IMR-90 (cell line): ENCODE measurements at regions not wholly inside any gene's neighbourhood (a gene's known extent, or its start where the extent isn't known, plus 50 kb on each side); places are given as distances from the start of the nearest gene placed in this dataset.

ENCODE experiments used
- ATAC-seq: fragments of 200-7000 bp; cut with Tn5 transposase; 2 replicates; pipeline ENCODE4 v1.9.1; 2020; ENCODE audit warnings: low read depth, mild to moderate bottlenecking, moderate library complexity
- BruUV-seq: library from RNA; stranded (reverse); fragments of 400-500 nt; replicated peaks from 2 replicates; lab custom pipeline; 2021; lab: Mats Ljungman, UMichigan
- CTCF ChIA-PET: fragments of 300-600 bp; formaldehyde crosslinking; extraction: SDS; loops from one replicate; lab custom pipeline; 2021; ENCODE audit warnings: antibody characterized with exemption; lab: Yijun Ruan, JAX
- POLR2A ChIA-PET: fragments of 300-600 bp; sonication (Branson Sonifier 250); formaldehyde crosslinking; loops from one replicate; lab custom pipeline; 2022; ENCODE audit warnings: antibody characterized with exemption; ENCODE audit not compliant: unreplicated experiment; lab: Charles Lee
- DNase-seq: peaks from one replicate; pipeline ENCODE4 v3.0.0; 2013
- H2AFZ ChIP-seq: replicated peaks from 2 replicates; pipeline ENCODE3; 2013; ENCODE audit warnings: low read length, mild to moderate bottlenecking; ENCODE audit not compliant: poor library complexity
- H2AK5ac ChIP-seq: 2 replicates; pipeline ENCODE4 v1.6.1; 2013; ENCODE audit warnings: low read depth, low read length, inconsistent platforms
- H2AK9ac ChIP-seq: replicated peaks from 2 replicates; pipeline ENCODE3; 2013; ENCODE audit warnings: mild to moderate bottlenecking, low read depth, low read length, moderate library complexity; ENCODE audit not compliant: poor library complexity
- H2BK120ac ChIP-seq: 2 replicates; pipeline ENCODE4 v1.6.1; 2013; ENCODE audit warnings: low read depth, low read length, inconsistent platforms
- H2BK15ac ChIP-seq: 3 replicates; pipeline ENCODE4 v1.6.1; 2013; ENCODE audit warnings: low read depth, low read length, inconsistent platforms
- H2BK20ac ChIP-seq: 2 replicates; pipeline ENCODE4 v1.6.1; 2013; ENCODE audit warnings: low read depth, mild to moderate bottlenecking, inconsistent platforms, low read length, moderate library complexity
- H2BK5ac ChIP-seq: 2 replicates; pipeline ENCODE4 v1.6.1; 2013; ENCODE audit warnings: mild to moderate bottlenecking, low read depth, low read length, inconsistent platforms; ENCODE audit not compliant: poor library complexity, severe bottlenecking
- H3K14ac ChIP-seq: replicated peaks from 2 replicates; pipeline ENCODE4 v1.6.1; 2013; ENCODE audit warnings: low read depth, low read length, inconsistent platforms
- H3K18ac ChIP-seq: 2 replicates; pipeline ENCODE4 v1.6.1; 2013; ENCODE audit warnings: low read depth, low read length, control low read depth
- H3K23ac ChIP-seq: 2 replicates; pipeline ENCODE4 v1.6.1; 2013; ENCODE audit warnings: low read depth, low read length, inconsistent platforms
- H3K27ac ChIP-seq: 2 replicates; pipeline ENCODE4 v1.5.1; 2013; ENCODE audit warnings: mild to moderate bottlenecking, control low read depth, low read length; ENCODE audit not compliant: insufficient read depth
- H3K27me3 ChIP-seq: 2 replicates; pipeline ENCODE4 v1.6.1; 2013; ENCODE audit warnings: low read length; ENCODE audit not compliant: control insufficient read depth, insufficient read depth
- H3K36me3 ChIP-seq: 2 replicates; pipeline ENCODE4 v1.6.1; 2013; ENCODE audit warnings: low read length, mixed read lengths; ENCODE audit not compliant: control insufficient read depth, insufficient read depth
- H3K4ac ChIP-seq: 2 replicates; pipeline ENCODE4 v1.6.1; 2013; ENCODE audit warnings: low read depth, low read length, inconsistent platforms
- H3K4me1 ChIP-seq: 2 replicates; pipeline ENCODE4 v1.6.1; 2013; ENCODE audit warnings: low read length, mixed read lengths; ENCODE audit not compliant: control insufficient read depth, insufficient read depth
- H3K4me2 ChIP-seq: 2 replicates; pipeline ENCODE4 v1.6.1; 2013; ENCODE audit warnings: low read depth, mild to moderate bottlenecking, control low read depth, low read length, moderate library complexity
- H3K4me3 ChIP-seq: 2 replicates; pipeline ENCODE4 v1.5.1; 2013; ENCODE audit warnings: low read depth, mild to moderate bottlenecking, control low read depth, low read length, moderate library complexity; ENCODE audit not compliant: insufficient read depth
- H3K56ac ChIP-seq: 2 replicates; pipeline ENCODE4 v1.6.1; 2013; ENCODE audit warnings: low read length, inconsistent platforms; ENCODE audit not compliant: insufficient read depth; ENCODE audit errors: extremely low read depth
- H3K79me1 ChIP-seq, 2 experiments: 2 replicates each; pipeline ENCODE4 v1.6.1; 2013; ENCODE audit warnings: low read length in 2 of 2, inconsistent platforms in 1 of 2, low read depth in 1 of 2
- H3K9ac ChIP-seq: 2 replicates; pipeline ENCODE4 v1.6.1; 2013; ENCODE audit warnings: low read depth, low read length, control low read depth
- H3K9me1 ChIP-seq: 2 replicates; pipeline ENCODE4 v1.6.1; 2013; ENCODE audit warnings: low read length, inconsistent platforms; ENCODE audit not compliant: insufficient read depth
- H3K9me3 ChIP-seq: 2 replicates; pipeline ENCODE4 v1.6.1; 2013; ENCODE audit warnings: low read length; ENCODE audit not compliant: control insufficient read depth, insufficient read depth
- H4K20me1 ChIP-seq: 2 replicates; pipeline ENCODE4 v1.6.1; 2013; ENCODE audit warnings: low read length, inconsistent platforms; ENCODE audit not compliant: insufficient read depth
- H4K5ac ChIP-seq: 2 replicates; pipeline ENCODE4 v1.6.1; 2013; ENCODE audit warnings: mild to moderate bottlenecking, low read depth, low read length, control low read depth
- H4K8ac ChIP-seq, 2 experiments: 2 replicates each; pipeline ENCODE4 v1.6.1; 2013; ENCODE audit warnings: low read depth in 2 of 2, low read length in 2 of 2, control low read depth in 1 of 2, inconsistent platforms in 1 of 2
- H4K91ac ChIP-seq: 2 replicates; pipeline ENCODE4 v1.6.1; 2013; ENCODE audit warnings: low read depth, low read length, inconsistent platforms; ENCODE audit not compliant: insufficient read depth
- BHLHE40 ChIP-seq: fragments of 150-350 bp; IDR thresholded peaks from 2 replicates; pipeline ENCODE4 v1.6.1; 2016; ENCODE audit warnings: mild to moderate bottlenecking, low read depth, low read length
- CEBPB ChIP-seq: IDR thresholded peaks from 2 replicates; pipeline ENCODE4 v1.6.1; 2012; ENCODE audit warnings: low read depth, low read length, improper control_type of control experiment
- CHD1 ChIP-seq: IDR thresholded peaks from 2 replicates; pipeline ENCODE4 v1.6.1; 2012; ENCODE audit warnings: low read depth, low read length, improper control_type of control experiment
- FOS ChIP-seq: fragments of 150-350 bp; IDR thresholded peaks from 2 replicates; pipeline ENCODE4 v1.6.1; 2016; ENCODE audit warnings: low read depth, low read length
- MAFK ChIP-seq: IDR thresholded peaks from 2 replicates; pipeline ENCODE4 v1.6.1; 2012; ENCODE audit warnings: low read depth, low read length, improper control_type of control experiment
- MAZ ChIP-seq: IDR thresholded peaks from 2 replicates; pipeline ENCODE4 v1.6.1; 2012; ENCODE audit warnings: low read depth, mild to moderate bottlenecking, low read length, improper control_type of control experiment, moderate library complexity, borderline replicate concordance
- MXI1 ChIP-seq: IDR thresholded peaks from 2 replicates; pipeline ENCODE4 v1.6.1; 2012; ENCODE audit warnings: low read depth, mild to moderate bottlenecking, low read length, moderate library complexity, borderline replicate concordance
- NFE2L2 ChIP-seq: fragments of 150-350 bp; IDR thresholded peaks from 2 replicates; pipeline ENCODE4 v1.6.1; 2016; ENCODE audit warnings: low read depth, mild to moderate bottlenecking, low read length
- POLR2A ChIP-seq: IDR thresholded peaks from 2 replicates; pipeline ENCODE4 v1.6.1; 2012; ENCODE audit warnings: mild to moderate bottlenecking, low read depth, low read length
- RAD21 ChIP-seq: IDR thresholded peaks from 2 replicates; pipeline ENCODE4 v1.6.1; 2012; ENCODE audit warnings: low read length, improper control_type of control experiment
- RCOR1 ChIP-seq: IDR thresholded peaks from 2 replicates; pipeline ENCODE4 v1.6.1; 2012; ENCODE audit warnings: mild to moderate bottlenecking, low read length, improper control_type of control experiment; ENCODE audit not compliant: insufficient replicate concordance
- RFX5 ChIP-seq: IDR thresholded peaks from 2 replicates; pipeline ENCODE4 v1.8.0; 2012; ENCODE audit warnings: low read depth, mild to moderate bottlenecking, low read length, moderate library complexity
- SMC3 ChIP-seq: fragments of 150-350 bp; IDR thresholded peaks from 2 replicates; pipeline ENCODE4 v1.6.1; 2016; ENCODE audit warnings: low read depth, mild to moderate bottlenecking, antibody characterized with exemption, low read length, moderate library complexity
- WGBS, 2 experiments: methylation state at CpG; one replicate each; pipeline versions ENCODE4 v1.1.5 to v1.1.7; 2013; ENCODE audit warnings: missing lambda C conversion rate in 2 of 2; ENCODE audit not compliant: insufficient read length in 1 of 2; ENCODE audit errors: extremely low coverage in 2 of 2; 5-methylcytosine and 5-hydroxymethylcytosine counted together
- dilution Hi-C: fragments of 300-500 bp; cut with HindIII; formaldehyde crosslinking; loops from one replicate; pipeline ENCODE4 v1.14.3; 2018; ENCODE audit warnings: low sequenced_read_pairs; ENCODE audit not compliant: unreplicated experiment
- in situ Hi-C: fragments of 300-500 bp; cut with MboI; formaldehyde crosslinking; loops from 3 replicates; pipeline ENCODE4 v1.14.3; 2019; ENCODE audit warnings: low sequenced_read_pairs, inconsistent platforms, mixed read lengths
- intact Hi-C: fragments of 100-400 bp; cut with micrococcal nuclease; formaldehyde crosslinking; loops from 2 replicates; pipeline ENCODE4 v1.10.0; 2022
- TF ChIP-seq, protein P1 (sequence below): fragments of 150-350 bp; IDR thresholded peaks from 2 replicates; pipeline ENCODE4 v1.6.1; 2016; ENCODE audit warnings: low read depth, mild to moderate bottlenecking, low read length, moderate library complexity, borderline replicate concordance
- TF ChIP-seq, protein P2 (sequence below): conservative IDR thresholded peaks from 2 replicates; pipeline ENCODE4 v1.5.1; 2012; ENCODE audit warnings: mild to moderate bottlenecking, low read depth, low read length, improper control_type of control experiment
- TF ChIP-seq, protein P3 (sequence below): fragments of 150-350 bp; IDR thresholded peaks from 2 replicates; pipeline ENCODE4 v1.6.1; 2017; ENCODE audit warnings: mild to moderate bottlenecking, antibody characterized with exemption, low read length, low read depth

DNA sequence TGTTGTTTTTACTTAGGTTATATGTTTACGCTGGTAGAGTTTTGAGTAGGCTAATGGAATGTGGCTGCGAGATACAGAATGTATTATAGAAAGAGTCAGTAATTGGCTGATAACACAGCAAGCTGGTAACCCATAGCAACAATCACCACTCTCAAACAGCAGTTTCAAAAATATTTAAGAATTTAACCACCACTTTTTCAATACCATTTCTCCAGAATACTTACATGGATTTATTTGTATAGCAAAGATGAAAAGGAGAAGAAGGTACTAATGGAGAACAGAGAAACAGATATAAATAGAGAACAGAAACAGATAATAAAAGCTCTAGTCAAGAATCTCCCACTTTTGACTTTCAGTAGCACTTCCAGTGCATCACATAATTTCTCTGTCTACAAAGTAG is 188.3 kb upstream of the SLC39A10 start:
- no peaks in the 10 kb centered on the region for H3K36me3 ChIP-seq
- H3K9me3 ChIP-seq = no peaks in the 10 kb centered on the region
- no peak overlapping the region for H2BK120ac ChIP-seq
- in situ Hi-C loops (no loop called here), dilution Hi-C loops (no loop called here), intact Hi-C loops (no loop called here)
- H3K27ac ChIP-seq = no peak overlapping the region
- H2BK15ac ChIP-seq = no peak overlapping the region
- H2BK20ac ChIP-seq = no peak overlapping the region
- H3K9ac ChIP-seq = no peak overlapping the region
- no peak for TF ChIP-seq CEBPB
- no peak for TF ChIP-seq SMC3
- no peak for TF ChIP-seq NFE2L2
- no peak for TF ChIP-seq BHLHE40
- TF ChIP-seq MAFK = no peak
- no peak for TF ChIP-seq FOS
- TF ChIP-seq, protein P1, sequence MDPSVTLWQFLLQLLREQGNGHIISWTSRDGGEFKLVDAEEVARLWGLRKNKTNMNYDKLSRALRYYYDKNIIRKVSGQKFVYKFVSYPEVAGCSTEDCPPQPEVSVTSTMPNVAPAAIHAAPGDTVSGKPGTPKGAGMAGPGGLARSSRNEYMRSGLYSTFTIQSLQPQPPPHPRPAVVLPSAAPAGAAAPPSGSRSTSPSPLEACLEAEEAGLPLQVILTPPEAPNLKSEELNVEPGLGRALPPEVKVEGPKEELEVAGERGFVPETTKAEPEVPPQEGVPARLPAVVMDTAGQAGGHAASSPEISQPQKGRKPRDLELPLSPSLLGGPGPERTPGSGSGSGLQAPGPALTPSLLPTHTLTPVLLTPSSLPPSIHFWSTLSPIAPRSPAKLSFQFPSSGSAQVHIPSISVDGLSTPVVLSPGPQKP = no peak
- no peak for TF ChIP-seq MXI1
- no peak for TF ChIP-seq RFX5
- no peak for TF ChIP-seq POLR2A
- TF ChIP-seq, protein P2, sequence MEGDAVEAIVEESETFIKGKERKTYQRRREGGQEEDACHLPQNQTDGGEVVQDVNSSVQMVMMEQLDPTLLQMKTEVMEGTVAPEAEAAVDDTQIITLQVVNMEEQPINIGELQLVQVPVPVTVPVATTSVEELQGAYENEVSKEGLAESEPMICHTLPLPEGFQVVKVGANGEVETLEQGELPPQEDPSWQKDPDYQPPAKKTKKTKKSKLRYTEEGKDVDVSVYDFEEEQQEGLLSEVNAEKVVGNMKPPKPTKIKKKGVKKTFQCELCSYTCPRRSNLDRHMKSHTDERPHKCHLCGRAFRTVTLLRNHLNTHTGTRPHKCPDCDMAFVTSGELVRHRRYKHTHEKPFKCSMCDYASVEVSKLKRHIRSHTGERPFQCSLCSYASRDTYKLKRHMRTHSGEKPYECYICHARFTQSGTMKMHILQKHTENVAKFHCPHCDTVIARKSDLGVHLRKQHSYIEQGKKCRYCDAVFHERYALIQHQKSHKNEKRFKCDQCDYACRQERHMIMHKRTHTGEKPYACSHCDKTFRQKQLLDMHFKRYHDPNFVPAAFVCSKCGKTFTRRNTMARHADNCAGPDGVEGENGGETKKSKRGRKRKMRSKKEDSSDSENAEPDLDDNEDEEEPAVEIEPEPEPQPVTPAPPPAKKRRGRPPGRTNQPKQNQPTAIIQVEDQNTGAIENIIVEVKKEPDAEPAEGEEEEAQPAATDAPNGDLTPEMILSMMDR = no peak
- TF ChIP-seq, protein P3, sequence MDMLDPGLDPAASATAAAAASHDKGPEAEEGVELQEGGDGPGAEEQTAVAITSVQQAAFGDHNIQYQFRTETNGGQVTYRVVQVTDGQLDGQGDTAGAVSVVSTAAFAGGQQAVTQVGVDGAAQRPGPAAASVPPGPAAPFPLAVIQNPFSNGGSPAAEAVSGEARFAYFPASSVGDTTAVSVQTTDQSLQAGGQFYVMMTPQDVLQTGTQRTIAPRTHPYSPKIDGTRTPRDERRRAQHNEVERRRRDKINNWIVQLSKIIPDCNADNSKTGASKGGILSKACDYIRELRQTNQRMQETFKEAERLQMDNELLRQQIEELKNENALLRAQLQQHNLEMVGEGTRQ = no peak
- TF ChIP-seq CHD1 = no peak
- TF ChIP-seq RCOR1 = no peak
- no peak for TF ChIP-seq RAD21
- no peak for TF ChIP-seq MAZ
- H3K4me2 ChIP-seq = no peak overlapping the region
- H3K9me1 ChIP-seq = no peaks in the 10 kb centered on the region
- H4K91ac ChIP-seq = no peak overlapping the region
- no peak overlapping the region for H2AFZ ChIP-seq
- no peak overlapping the region for H2AK5ac ChIP-seq
- H4K5ac ChIP-seq = no peak overlapping the region
- H2AK9ac ChIP-seq = no peak overlapping the region
- no peak overlapping the region for H2BK5ac ChIP-seq
- H3K18ac ChIP-seq = no peak overlapping the region
- no peak overlapping the region for H4K8ac ChIP-seq
- WGBS, 2 experiments = no CpG with 5 or more reads among the region's 2 CpGs
- H3K4ac ChIP-seq = no peak overlapping the region
- no peak overlapping the region for H3K23ac ChIP-seq
- DNase-seq = peak; percentile 17
- no peaks in the 10 kb centered on the region for H3K27me3 ChIP-seq
- no peaks in the 10 kb centered on the region for H3K4me1 ChIP-seq
- H3K79me1 ChIP-seq = no peaks in the 10 kb centered on the region
- no TSS peak for BruUV-seq
- H3K14ac ChIP-seq = no peak overlapping the region
- no peak overlapping the region for H3K56ac ChIP-seq
- CTCF ChIA-PET = no interaction called here
- H4K20me1 ChIP-seq = no peaks in the 10 kb centered on the region
- peak; percentile 44; the same call in 1 of the 2 replicates for ATAC-seq
- H3K4me3 ChIP-seq = no peak overlapping the region
- POLR2A ChIA-PET = no interaction called here
